HepG2 (cell line): ENCODE measurements at regions not wholly inside any gene's neighbourhood (a gene's known extent, or its start where the extent isn't known, plus 50 kb on each side); places are given as distances from the start of the nearest gene placed in this dataset.
"Not testable (repeated sequence)": the region's sequence is repeated elsewhere in the genome, so short reads cannot be mapped to it uniquely, and the experiment has no call there.

Experiments used
- BRCA1 ChIP-seq: sonication (generic); formaldehyde crosslinking; IDR thresholded peaks from 2 replicates; pipeline ENCODE4 v1.4.0; 2020; ENCODE audit warnings: missing genetic modification reagents
- BRF2 ChIP-seq: sonication (generic); formaldehyde crosslinking; IDR thresholded peaks from 2 replicates; pipeline ENCODE4 v1.8.1; 2022; ENCODE audit warnings: mild to moderate bottlenecking, missing genetic modification reagents
- CTCF ChIP-seq: sonication (generic); formaldehyde crosslinking; IDR thresholded peaks from 2 replicates; pipeline ENCODE4 v1.5.0; 2020; ENCODE audit warnings: mild to moderate bottlenecking, missing genetic modification reagents, moderate library complexity
- HNF1A ChIP-seq, 2 experiments: sonication (generic) in 1 of 2; formaldehyde crosslinking in 1 of 2; IDR thresholded peaks; 2 replicates each; pipeline versions ENCODE4 v1.4.0 to v1.6.1; 2016 to 2020; ENCODE audit warnings: borderline replicate concordance in 1 of 2, low read depth in 1 of 2, mild to moderate bottlenecking in 1 of 2, missing genetic modification reagents in 1 of 2
- RBM22 ChIP-seq: fragments of 200-400 bp; formaldehyde crosslinking; optimal IDR thresholded peaks from 2 replicates; pipeline ENCODE3; 2017; ENCODE audit warnings: mild to moderate bottlenecking, low read length, moderate library complexity
- STAT5B ChIP-seq: sonication (generic); formaldehyde crosslinking; IDR thresholded peaks from 2 replicates; pipeline ENCODE4 v1.4.0; 2020; ENCODE audit warnings: missing genetic modification reagents
- ZNF33A ChIP-seq: sonication (generic); formaldehyde crosslinking; IDR thresholded peaks from 2 replicates; pipeline ENCODE4 v1.5.1; 2020; ENCODE audit warnings: missing genetic modification reagents, mild to moderate bottlenecking, moderate library complexity, borderline replicate concordance

GRCh38 chrX:140396326-140396725 is 108.5 kb downstream of the SOX3 start:
- TF ChIP-seq HNF1A (IDR thresholded peaks at IDR 0.05; ENCODE audit: low read depth); HNF1A (CRISPR knock-in tag; IDR thresholded peaks at IDR 0.05; ENCODE audit: borderline replicate concordance); CTCF (CRISPR knock-in tag); BRCA1 (CRISPR knock-in tag); BRF2 (CRISPR knock-in tag); ZNF33A (CRISPR knock-in tag); RBM22; STAT5B (CRISPR knock-in tag): not testable (repeated sequence)
